GM18498 (cell line): ENCODE measurements at regions not wholly inside any gene's neighbourhood (a gene's known extent, or its start where the extent isn't known, plus 50 kb on each side); places are given as distances from the start of the nearest gene placed in this dataset.

Experiments
- ATAC-seq: cut with Tn5 transposase; IDR thresholded peaks from one replicate; pipeline ENCODE4 v1.9.1; 2021; ENCODE audit warnings: mild to moderate bottlenecking, moderate library complexity; ENCODE audit not compliant: unreplicated experiment

DNA sequence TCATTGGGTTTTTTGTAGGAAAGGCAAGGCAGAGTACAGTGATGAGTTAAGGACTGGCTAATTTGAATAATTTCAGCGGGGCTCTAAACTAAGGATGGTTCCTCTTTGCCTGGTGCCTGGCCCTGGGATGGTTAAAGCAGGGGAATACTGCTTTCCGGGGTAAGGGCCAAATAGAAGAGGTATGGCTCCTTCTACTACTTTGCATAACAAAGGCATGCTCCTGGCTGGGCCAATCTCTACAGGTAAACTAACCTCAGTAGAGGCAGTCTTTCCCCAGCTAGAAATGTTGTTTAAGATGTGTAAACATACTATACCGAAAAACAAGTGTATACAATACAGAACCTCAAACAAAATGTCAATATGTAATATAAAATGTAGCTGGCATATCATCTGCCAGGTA lies 1239.0 kb downstream of the SLC16A7 start:
- ATAC-seq: no peak

DNA sequence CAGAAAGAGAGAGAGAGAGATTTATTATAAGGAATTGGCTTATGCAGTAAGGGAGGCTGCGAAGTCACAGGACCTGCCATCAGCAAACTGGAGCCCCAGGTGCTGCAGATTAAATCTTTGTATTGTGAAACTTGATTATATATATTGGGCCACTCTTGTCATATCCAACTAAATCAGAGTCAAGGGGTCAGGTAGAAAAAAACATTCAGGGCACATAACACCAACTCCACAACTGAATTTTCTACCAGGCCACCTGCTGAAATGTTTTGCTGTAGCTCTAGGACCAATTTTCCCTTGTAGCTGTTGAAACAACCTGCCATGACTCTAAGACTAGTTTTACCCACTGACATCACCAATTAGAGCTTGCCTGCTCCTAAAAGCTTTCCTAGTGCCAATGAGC lies 1240.8 kb downstream of the SLC16A7 start:
- no peak for ATAC-seq

DNA sequence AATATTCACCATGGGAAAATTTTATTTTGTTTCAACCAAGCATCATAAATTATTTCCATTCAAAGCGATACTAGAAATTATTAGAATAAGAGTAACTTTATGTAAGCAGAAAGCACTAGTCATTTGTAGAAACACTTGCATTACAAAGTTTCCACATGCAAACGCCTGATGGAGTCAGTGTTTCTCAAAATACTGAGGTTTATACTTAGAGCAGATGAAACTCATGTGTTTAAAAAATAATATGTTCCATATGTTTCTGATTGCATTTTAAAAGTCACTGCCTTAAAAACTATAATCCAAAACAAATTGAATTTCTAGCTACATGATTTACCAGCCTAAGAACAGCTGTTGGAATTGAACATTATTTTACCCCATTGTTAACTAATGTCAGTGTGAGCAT lies 1246.4 kb downstream of the SLC16A7 start:
- no peak for ATAC-seq

DNA sequence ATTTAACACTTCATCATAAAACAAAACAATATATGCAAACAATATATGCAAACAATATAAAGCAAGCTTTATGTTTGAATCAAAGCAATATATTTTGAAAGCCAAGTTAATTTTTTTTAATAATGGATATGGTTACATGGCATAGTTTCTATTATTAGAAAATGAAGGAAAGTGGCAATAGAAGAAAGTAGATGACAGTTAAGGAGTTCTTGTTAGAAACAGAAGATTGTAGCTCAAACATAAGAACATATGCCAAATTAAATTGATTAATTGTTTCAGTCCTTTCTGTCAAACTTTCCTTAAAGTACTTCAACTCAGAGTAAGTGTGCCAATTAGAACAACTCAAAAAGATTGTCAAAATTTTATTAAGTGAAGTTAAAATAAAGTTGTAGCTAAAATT lies 1248.3 kb downstream of the SLC16A7 start:
- ATAC-seq: no peak

DNA sequence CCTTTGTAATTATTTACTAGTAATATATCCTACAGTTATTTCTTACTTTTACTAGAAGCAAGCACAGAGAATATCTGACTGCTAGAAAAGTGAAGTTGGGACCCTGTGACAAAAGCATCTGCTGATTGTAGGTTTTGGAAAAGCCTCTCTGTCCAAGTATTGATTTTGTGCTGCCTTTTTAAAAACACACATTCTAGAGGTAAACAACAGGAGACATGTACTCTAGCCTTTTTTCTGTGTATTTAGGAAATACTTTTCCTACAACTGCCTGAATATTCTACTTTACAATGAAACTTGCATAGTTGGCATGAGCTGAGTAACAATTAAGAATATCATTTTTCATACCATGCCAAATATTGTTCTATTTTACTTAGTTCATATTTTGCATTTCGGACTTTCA lies 1249.0 kb downstream of the SLC16A7 start:
- ATAC-seq: no peak

DNA sequence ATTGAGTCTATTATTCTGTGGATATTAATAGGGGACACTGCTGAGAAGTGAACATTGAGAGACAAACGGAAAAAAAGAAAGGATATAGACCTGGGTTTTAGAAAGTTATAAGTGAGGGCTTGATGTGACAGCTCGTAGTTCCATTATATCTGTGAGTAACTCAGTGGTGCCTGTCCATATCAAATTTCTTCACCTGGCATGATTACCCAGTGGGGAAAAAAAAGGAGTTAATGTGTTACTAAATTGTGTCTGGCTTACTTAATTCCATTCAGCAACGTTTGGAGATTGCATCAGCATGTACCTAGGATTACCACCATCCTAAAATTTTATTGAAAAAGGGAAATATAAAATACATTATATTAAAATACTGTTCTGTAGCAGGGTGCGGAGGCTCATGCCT lies 1249.9 kb downstream of the SLC16A7 start:
- ATAC-seq: no peak

DNA sequence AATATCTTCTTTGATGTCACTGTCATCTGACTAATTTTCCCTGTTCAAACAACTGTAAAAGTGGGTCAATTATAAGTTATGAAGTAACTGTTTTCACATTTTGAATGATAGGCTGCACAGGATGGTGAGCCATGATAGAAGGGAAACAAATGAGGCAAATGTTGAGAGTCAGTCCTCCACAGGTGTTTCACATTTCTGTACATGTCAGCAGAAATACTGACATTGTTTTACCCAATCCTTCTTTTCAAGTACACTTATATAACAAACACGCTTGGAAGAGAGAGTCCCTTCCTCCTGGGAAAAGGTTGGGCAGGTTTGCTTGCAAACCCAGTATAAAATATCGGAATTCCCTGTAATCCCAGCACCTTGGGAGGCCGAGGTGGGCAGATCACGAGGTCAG lies 1251.5 kb downstream of the SLC16A7 start:
- no peak for ATAC-seq

DNA sequence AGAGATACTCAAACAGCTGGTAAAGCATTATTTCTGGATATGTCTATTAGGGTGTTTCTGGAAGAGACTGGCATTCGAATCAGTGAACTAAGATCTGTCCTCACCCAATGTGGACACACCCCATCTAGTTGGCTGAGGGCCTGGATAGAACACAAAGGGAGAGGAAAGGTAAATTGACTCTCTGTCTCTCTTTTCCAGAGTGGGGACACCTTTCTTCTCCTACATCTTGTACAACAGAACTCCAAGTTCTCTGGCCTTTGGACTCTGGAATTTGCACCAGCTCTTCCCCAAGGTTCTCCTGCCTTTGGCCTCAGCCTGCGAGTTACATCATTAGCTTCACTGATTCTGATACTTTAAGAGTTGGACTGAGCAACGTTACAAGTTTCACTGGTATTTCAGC lies 1253.9 kb downstream of the SLC16A7 start:
- ATAC-seq: no peak

DNA sequence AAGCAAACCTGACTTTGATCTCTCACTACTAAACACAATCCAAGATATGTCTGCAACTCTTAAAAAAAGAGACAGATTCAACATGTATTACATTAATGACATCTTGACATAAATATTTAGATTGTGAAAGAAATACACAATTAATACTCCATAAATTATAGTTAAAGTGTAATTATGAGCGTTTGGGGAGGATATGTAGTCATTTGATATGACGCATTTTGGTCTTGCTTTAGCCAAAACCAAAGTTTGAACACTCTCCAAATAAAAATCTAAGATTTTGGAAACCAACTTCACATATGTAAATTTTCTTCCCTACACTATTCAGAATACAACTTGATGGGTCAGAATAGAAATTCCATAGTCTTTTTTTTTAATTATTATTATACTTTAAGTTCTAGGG lies 1257.6 kb downstream of the SLC16A7 start:
- ATAC-seq: no peak

DNA sequence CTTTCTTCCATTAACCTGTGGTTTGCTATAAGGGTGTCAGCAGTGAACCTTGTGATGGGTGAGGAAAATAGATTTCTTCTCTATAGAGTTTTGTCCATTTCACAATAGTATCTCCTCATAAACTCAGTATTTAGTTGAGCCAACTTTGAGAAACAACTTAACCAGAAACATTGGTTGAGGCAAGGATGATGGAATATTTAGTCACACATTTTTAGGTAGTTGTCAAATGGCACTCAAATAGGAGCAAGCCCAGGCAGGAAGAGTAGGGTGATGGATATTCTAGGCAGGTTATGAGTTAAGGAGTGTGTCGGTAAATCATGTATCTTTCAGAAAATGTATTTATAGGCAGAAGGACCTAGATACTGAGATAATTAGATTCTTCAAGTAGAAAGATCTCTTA lies 1267.6 kb downstream of the SLC16A7 start:
- ATAC-seq: no peak

DNA sequence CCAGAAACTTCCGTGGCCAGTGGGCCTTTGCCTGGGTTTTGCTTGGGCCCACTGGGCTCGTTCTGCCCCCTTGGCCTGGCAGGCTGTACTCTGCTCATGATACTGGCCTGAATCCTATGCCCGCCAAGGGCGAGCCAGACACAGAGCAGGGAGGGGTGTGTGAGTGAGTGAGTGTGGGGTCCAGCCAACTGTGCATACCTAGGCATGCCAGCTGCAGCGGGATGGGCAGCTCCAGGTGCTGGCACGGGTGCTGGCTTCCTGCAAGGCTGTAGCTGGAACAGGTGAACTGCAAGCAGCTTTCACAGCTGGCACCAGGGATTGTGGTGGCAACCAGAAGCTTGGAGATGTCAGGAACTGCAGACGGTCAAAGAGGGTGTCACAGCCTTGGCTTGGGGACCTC lies 1276.4 kb downstream of the SLC16A7 start:
- ATAC-seq: no peak

DNA sequence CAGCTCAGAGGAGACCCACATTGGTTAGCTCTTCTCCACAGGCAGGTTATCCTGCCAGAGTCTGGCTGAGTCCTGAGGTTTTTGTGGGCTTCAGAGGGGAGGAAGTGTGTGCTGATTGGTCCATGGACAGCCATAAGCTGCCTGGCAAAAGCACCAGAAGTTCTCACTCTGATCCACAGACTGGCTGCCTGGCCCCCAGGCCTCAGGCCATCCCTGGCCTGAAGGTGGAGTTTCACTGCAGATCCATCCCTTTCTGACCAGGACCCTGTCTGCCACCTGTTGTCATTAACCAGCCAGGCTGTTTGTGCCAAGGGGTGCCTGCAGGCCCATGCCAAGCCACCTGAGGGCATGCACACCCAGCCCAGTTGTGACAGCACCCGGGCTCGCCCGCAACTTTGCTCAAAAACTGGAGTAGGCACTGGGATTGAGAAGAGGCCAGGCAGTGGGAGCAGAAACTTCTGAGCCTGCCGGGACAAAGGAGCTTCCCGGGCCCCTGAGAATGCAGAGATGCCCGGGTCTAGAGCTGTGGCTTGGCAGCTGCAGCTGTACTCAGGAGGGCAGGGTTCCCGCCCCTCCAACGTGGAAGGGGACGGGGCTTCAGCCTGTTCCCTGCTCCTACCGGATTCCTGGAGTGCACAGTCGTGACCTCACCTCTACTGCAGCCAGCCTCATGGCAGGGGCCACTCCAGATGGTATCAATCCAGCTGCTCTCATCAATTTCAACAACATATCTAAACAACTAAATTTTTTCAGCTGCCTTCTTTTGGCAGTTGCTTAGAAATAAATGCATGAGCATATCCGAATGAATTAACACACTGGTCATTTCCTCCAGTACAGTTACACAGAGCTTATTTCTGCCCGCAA lies 1277.3 kb downstream of the SLC16A7 start:
- ATAC-seq: no peak

DNA sequence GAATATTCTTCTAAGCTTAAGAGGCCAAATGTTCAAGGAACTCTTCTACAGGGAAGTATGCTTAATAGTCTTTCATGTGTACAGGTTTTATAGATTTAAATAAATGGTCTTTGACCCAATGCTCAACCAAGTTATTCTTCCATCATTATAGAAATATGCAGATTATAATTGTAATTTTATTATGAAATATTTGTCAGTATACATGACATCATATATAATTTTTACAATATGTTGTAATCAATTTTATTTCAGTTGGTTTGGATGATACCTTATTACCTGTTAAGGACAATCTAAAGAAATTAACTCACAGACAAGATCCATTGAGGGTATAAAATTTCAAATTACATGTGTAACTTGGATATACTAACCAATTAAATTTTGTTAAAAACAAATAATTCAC lies 1278.3 kb downstream of the SLC16A7 start:
- ATAC-seq: no peak

DNA sequence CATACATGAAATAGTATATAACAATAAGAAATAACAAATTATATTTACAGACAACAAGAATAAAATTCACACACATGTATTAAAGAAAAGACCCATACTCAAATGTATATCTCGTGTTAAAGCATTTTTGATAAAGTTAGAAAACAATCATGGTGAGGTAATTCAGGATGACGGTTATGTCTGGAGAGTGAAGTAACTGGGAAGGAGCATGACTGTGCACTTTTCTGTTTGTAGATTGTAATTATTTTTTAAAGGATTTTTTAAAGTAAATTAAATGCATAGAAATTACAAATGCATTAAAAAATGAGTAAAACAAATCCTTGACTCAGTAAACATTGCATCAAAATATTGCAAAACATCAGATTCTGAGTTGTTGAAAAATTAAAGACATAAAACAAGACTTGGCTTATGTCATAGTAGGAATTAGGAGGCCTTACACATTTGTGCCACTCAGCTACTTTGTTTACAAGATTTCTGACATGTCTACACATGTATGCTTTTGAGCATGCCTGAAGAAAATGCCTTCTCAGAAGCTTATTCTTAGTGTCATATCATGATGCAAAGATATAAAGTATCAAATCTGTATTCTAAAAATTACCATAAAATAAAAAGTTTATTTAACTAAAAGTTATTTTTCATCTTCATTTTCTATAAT lies 1325.1 kb downstream of the SLC16A7 start:
- ATAC-seq: no peak

DNA sequence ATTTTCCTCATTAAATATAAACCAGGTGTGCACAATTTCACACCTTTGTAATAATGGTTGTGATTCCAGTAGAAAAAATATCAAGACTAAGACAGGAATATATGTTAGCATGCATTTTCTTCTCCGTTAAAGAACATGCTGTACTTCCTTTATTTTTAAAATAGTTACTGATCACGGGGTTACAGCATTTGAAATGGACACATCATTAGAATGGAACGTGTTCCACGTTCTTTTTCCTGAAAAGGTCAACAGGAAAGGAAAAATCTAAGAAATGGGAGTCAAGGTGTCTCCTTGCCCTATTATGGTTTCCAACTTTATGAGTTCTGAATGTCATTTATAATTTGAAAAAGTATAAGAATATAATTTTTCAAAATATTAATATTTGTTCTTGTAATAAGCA lies 1325.7 kb downstream of the SLC16A7 start:
- ATAC-seq: no peak

DNA sequence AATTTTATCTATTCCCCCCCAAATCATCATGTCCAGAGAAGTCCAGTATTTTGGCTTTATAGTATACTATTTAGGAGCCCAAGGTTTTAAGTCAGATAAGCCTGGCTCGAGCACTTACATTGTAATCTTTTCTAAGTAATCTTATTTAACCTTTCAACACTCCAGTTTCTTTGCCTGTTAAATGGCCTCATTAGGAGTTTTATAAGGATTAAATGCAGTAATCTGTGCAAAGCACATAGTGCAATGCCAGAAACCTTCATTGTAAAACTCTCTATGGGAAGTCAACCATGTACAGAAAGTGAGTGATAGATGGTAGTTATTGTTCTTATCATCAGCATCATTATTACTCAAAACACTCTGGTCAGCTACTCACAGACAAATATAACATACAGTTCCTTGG lies 1330.4 kb downstream of the SLC16A7 start:
- ATAC-seq: no peak

DNA sequence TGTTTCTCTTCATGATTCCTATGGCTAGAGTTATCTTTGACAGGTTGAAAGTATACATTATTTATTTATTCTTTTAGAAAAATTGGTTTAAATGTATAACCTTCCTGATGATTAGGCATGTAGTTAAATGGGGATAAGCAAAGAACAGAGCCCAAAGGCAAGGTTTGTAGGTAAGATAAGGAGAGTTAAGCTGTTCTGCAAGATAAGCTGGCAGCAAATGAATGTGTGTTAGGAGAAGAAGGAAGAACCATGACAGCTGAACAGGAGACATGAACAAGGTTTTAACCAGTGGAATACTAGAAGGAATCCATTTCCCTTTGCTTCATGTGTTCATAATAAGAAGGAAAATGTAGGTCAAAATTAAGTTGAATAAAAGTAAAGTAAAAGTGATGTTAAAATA lies 1330.1 kb upstream of the USP15 start:
- no peak for ATAC-seq

DNA sequence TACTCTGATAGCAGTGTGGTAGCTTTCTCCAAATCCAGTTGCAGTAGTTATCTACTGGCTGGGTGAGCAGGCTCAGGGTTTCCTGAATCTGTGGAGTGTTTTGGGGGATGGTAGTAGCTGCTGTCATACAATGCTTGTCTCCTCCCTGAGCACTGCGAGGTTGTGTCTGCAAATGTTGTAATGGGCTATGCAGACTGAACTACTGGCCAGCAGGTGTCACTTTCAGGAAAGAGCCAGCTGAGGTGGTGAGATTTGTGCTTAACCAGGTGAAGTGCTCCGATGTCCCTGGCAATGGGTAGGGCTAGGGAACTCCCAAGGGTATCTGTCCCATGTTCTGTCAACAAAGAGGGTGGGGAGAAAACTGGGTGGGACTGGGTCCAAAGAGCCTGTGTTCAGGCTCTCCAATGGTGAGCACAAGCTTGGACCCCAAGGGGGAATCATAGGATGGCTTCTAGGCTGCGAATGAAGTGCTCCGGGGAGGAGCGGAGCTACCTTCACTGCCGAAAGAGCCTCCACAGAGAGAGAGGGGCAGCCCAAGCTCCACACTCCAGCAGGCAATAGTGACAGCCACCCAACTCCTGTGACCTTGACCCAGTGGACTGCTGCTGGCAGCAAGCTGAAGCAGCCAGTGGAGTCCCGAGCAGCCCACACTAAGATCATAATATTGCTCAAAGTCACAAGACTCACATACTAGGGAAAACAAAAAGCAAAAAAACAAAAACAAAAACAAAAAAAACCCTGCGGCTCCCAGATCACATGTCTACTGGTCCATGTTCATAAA lies 1324.0 kb upstream of the USP15 start:
- no peak for ATAC-seq

DNA sequence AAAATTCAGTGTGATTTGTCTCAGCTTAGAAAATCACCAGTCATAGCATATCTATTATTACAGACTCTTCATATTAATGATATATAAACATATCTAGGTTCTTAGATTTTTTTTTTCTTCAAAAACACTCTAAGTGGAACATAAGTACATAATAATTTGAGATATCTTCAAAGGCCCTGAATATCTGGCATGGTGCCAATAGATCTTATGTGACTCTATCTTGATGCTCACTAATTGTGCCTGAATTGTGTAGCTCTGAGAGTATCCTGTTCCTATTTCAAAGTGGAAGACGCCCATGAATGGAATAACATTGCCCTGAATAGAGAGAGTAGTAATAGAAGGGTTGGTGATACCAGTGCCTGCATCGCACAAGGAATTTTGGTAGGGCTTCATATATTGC lies 1312.7 kb upstream of the USP15 start:
- no peak for ATAC-seq

DNA sequence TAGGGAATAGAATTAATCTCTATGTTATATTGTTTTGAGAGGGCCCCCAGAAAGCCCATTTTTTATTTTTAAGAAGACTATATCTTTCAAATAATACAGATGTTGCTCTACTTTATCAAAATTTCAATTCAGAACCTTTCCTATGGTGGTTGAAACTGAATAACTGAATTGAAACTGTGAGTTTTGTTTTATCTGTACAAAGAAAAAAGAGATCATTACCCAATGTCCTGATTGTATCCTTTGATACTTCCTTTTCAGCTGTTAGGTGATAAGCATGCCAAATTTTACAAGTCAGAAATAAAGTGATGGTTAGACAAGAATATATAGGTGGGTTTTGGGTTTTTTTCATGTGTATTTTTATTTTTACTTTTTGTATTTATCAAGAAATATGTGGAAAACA lies 1293.1 kb upstream of the USP15 start:
- no peak for ATAC-seq

DNA sequence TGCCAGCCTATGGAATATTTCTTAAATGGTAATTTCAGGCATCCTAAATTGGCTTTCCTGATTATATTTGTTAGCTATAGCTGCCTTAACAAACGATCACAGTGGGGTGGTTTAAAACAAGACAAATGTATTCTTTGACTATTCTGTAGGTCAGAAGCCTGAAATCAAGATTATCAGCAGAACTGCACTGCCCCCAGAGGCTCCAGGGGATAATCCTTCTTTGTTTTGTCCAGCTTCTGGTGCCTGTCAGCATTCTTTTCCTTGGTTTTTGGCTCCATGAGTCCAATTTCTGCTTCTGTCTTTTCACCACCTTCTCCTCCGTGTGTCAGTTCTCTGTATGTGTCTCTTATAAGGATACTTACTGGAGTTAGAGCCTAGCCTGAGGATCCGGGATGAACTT lies 1282.2 kb upstream of the USP15 start:
- ATAC-seq: no peak

DNA sequence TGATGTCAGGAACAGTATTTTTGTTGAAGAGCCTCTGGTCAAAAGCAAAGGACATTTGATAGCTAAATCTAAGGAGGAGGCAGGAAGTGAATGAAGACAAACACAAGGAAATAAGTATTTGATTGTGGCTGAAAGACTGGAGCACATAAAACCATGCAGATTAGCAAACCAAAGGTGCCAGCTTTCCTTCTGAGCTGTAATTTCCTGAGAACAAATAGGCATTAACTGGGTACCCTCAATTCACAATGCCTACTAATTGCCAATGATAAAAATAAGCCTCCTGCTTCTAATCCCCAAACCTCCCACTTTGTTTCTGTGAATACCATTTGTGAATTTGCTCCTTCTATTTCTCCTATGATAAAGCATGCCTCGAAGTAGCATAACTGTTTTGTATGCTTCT lies 1279.6 kb upstream of the USP15 start:
- ATAC-seq: no peak
